ENCODE measurements at regions not wholly inside any gene's neighbourhood (a gene's known extent, or its start where the extent isn't known, plus 50 kb on each side); places are given as distances from the start of the nearest gene placed in this dataset.
"Not testable (repeated sequence)": the region's sequence is repeated elsewhere in the genome, so short reads cannot be mapped to it uniquely, and the experiment has no call there.

DNA sequence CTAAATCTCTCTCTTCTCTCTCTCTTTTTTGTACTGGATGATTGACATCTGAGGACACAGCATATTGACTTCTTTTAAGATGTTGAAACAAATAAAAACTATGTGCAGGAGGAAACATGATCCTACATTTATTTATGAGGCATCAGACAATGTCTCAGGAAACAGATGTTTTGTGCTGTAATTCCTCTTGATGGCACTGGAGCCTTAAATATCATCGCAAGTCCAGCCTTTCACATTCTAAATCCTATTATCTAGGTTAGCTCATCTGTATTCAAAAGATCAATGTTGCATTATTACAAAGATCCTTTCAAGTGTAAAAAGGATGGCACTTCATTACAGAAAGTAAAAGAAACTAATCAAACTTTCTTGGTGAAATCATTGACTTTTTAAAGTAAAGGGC lies 63.9 kb downstream of the MAT2B start:
- no peak for DNase-seq

DNA sequence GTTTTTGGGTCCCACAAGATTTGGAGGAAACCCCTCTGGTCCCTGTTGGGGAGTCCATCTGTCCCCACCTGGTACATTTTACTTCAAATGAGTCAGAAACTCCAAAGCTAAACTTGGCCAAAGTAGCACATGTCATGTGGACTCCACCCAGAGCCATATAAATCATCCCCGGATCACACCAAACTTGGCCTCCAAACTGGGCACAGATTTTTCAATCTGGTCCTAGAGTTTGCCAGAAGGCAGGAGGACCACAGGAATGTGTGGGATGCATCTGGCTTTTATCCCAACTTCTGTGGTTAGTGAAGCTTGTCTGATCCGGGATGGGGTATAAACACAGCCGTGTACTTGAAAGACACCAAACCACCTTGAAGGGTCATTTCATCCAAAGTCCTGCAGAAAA lies 66.3 kb downstream of the MAT2B start:
- DNase-seq, result no peak

DNA sequence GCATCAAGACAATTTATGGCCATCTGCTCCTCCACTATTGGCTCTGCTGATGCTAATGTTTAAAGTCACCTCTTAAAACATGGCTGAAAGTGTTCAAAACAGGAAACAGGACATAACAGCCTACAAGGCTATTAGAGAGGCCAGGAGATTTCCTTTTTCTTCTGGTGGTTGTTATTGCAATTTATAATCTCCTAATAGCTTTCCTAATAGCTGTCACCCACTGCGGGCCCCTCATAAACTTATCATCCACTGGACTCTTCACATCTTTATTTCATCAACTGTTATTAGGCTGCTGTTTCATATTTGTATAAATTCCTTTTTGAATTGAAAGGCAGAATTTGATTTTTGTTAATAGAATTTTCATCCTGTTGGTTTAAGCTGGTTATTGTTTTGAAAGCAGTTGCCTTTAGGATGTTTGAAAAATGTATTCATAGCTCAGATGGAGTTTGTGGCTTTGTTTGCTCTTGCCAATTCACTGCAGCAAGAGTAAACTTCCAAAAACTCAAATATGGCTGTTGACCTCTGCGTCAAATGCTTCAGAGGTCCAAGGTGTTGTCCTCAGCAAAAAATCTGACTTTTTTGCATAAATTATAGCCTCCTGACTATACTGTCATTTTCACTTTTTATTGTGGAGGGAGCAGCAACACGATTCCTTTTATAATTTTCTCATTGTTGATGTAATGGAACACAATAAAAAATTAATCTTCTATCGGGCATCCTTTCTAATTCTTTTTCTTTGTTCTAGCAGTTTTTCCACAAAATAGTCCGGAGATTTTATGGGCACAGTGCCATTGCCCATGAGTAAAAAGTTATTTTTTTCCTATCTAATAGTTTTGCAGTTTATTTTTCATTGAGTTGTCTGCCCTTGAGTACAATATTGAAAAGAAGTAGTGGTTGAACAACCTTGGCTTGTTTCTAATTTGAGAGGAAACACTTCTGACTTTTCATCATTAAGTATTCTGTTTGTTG lies 69.3 kb downstream of the MAT2B start:
- DNase-seq, result no peak

DNA sequence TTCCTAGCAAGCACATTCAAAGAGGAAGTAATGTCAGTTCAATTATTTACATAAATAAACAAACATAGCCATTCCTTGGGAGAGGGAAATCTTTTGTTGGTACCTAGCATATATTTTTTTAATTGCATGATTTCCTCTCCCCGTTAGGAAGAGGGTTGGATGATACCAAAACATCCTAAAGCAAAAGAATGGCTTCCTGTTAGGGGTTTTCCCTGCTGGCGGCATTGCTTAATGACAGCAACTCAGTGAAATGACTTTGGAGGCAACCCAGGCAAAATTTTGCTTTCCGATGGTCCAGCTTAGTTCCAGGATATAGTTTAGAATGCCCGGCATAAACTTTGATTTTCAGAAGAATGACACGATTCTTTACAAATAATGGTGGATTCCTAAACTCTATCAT lies 73.2 kb downstream of the MAT2B start:
- DNase-seq, result no peak

- no peak for DNase-seq
Measured at GRCh38 chr5:163579729-163580128, 74.3 kb downstream of the MAT2B start.

DNA sequence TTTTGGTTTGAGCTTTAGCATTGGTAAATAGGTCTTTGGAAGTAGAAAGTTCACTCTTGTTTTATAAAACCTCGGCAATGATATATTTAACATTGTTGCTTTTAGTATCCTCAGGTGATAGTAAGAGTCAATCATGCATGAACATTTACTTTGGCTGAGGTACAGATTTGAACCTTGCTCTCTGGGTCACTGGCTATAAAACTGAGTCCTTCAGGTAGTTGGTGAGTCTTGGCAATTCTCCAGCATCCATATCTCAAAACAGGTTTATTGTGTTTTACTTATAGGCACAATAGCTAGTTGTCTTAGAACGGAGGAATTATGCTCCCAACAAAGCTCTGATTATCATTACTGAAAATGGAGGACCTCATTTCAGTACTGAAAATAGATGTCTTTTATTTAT lies 75.1 kb downstream of the MAT2B start:
- DNase-seq, result no peak

DNA sequence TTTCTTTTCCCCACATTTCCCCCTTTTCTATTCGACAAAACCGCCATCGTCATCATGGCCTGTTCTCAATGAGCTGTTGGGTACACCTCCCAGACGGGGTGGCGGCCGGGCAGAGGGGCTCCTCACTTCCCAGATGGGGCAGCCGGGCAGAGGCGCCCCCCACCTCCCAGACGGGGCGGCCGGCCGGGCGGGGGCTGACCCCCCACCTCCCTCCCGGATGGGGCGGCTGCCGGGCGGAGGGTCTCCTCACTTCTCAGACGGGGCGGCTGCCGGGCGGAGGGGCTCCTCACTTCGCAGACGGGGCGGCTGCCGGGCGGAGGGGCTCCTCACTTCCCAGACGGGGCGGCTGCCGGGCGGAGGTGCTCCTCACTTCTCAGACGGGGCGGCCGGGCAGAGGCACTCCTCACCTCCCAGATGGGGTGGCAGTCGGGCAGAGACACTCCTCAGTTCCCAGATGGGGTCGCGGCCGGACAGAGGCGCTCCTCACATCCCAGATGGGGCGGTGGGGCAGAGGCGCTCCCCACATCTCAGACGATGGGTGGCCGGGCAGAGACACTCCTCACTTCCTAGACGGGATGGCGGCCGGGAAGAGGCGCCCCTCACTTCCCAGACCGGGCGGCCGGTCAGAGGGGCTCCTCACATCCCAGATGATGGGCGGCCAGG lies 78.2 kb downstream of the MAT2B start:
- not testable (repeated sequence) for DNase-seq

DNA sequence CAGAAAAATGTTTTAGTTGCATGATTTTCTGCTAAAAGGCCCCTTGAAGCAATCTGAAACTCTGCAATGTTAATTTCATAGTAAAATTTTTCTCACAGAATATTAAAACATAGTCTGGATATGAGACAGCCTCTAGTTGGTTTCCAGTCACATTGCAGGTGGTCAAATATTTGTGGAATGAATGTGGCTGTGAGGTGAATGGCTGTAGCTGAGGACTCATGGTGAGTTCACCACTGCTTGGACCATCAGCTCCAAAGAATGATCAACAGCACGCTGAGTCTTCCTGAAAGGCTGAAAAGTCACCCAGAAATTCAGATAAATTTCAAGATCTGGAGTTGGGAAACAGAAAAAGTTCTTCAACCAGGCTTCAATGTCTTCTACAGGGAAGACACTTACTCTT lies 79.8 kb downstream of the MAT2B start:
- DNase-seq, result peak; percentile 34

DNA sequence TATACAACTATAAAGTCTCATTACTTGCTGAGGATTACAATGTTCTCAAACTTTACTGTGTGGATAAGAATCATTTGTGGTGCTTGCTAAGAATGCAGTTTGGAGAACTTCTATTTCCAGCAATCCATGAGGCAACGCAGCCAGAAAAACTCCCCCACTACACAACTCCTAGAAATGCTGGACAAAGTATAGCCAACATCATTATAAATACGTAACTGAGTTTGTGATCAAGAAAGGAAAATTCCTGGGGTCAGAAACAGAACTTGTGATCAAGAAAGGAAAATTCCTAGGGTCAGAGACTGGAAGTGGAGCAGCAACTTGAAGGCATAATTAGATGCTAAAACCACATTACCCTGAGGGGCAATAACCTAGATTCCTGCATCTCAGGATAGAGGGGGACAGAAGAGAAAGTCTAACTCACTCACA lies 81.1 kb downstream of the MAT2B start:
- DNase-seq, result no peak

DNA sequence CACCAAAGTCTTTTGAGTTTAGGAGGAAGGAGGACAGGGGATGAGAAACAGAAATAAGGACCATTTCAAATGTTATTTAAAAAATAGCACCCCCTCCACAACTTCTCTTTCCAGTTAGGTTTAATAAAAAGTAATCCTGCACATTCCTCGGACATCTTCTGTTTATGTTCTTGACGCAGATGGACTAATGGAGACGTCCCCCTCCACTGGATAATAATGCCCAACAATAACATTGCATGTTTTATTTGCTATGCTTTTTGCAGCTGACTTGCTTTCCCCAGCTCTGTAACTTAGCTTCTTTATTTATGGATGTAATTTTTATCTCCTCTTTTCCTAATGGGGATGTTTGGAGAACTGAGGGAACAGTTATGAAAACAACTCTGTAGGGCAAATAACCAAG lies 89.5 kb downstream of the MAT2B start:
- DNase-seq, result no peak

DNA sequence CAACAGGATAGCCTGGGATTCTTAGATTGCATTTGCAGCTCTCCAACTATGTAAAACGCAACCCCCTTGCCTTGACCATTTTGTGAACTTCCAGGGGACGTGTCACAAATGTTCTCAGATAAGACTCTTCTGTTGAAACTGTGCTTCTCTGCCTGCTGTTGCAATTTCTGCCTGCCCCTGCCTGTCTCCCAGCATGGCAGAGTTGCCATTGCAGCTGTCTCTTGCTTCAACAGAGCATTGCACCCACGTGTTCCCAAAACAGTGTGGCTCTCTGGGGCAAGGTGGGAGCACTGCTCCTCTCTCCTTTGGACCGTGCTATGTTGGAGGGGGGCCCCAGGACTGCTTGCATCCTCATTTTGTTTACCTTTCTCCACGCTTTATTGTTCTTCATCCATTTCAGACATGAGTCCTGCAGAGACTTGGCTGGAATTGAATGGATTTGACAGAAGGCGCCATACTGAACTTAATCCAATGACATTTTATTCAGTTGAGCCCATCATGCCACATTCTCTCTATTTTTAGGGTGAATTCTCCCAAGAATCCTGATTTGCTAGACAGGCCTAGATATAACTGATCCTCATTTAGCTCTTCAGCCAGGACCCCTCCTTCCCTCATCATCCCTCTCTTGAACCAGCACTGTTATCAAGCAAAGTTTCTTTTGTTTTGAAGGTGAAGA lies 90.7 kb downstream of the MAT2B start:
- DNase-seq, result no peak

DNA sequence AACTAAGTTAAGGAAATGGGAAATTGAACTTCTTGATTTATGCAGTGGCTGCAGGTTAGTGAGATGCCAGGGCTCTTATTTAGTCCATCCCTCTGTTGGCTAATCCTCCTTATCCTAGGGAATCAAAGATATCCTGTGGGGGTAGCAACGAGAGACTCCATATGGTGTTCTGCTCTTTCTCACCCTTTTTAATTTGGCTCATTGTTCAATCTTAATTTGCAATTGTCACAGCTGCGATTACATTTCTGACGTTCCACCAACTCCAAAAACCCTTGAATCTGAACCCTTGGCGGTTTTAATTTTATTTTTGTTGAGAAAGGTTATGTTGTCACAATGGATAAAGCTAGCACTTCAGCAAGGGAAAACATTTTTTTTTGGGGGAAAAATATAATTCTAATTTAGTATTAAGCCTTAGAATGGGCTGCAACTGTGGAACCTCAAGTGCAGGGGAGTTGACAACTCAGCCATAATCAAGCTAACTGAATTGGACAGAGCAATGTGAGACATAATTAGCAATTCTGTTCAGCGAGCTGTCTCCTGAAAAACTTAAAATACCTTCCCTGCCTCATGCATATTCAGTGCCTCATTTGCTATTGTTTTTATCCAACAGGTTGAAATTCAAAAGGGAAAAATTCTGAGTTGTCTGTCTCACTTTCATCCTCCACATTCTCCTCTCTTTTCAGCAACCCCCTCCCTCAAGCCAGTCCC lies 91.3 kb downstream of the MAT2B start:
- no peak for DNase-seq

DNA sequence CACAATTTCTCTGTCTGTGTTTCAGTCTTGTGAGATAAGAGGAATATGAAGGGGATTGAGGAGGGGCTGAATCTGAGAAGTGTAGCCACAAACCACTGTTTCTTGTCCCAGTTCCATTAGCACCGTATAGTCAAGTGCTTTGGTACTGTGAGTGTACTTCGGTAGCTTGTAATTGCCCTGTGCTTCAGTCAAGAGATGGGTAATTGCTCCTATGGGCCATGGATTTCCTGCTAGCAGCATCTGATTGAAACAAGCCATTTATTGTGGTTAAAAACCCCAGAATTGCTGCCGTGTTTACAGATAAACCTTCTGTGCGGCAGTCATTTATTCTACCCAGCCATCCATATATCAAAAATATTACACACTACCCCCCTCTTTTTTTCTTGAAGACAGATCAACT lies 98.6 kb downstream of the MAT2B start:
- DNase-seq, result no peak

DNA sequence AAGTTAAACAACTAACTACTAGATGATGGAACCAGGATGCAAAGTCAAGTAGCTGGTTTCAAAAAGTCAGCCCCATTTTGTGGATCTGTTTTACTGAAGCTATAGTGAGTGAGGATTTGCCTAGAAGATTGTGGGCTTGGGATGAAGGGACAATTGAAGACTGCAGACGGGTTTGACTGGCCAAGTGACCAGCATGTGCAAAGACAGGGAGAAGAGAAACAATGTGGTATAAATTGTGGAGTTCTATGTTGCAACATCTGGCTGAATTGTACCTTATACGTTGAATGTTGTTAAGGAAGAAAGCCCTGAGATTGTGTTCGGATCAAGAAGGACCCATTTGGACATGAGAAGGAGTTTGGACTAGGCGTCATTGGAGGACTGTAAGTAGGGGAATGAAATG lies 101.8 kb downstream of the MAT2B start:
- DNase-seq, result no peak

- DNase-seq, result no peak
Measured at GRCh38 chr5:163608621-163609020, 103.2 kb downstream of the MAT2B start.

- no peak for DNase-seq
Measured at GRCh38 chr5:163609910-163610309, 104.5 kb downstream of the MAT2B start.

- DNase-seq, result no peak
Measured at GRCh38 chr5:163612358-163613149, 107.1 kb downstream of the MAT2B start.

- no peak for DNase-seq
Measured at GRCh38 chr5:163613150-163613442, 107.7 kb downstream of the MAT2B start.

GRCh38 chr5:163614787-163615186 lies 109.4 kb downstream of the MAT2B start:
- DNase-seq, result no peak

GRCh38 chr5:163619273-163619934 lies 114.0 kb downstream of the MAT2B start:
- DNase-seq, result no peak

DNA sequence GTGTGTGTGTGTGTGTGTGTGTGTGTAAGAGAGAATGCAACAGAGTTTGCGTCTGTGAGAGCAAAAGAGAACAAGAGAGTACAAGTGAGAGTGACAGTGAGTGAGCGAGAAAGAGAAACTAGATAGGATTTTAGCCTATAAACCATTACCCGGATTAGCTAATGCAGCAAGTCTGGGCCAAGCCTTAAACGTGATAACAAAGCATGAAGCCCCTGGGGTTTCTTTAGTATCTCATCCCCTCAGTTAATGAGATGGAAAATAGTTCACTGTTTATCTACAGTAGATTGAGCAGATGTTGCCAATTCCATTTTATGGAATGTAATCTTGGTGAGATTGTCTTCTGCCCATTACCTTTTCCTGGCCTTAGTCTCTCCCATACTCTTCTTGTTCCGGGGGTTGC lies 114.5 kb downstream of the MAT2B start:
- no peak for DNase-seq

DNA sequence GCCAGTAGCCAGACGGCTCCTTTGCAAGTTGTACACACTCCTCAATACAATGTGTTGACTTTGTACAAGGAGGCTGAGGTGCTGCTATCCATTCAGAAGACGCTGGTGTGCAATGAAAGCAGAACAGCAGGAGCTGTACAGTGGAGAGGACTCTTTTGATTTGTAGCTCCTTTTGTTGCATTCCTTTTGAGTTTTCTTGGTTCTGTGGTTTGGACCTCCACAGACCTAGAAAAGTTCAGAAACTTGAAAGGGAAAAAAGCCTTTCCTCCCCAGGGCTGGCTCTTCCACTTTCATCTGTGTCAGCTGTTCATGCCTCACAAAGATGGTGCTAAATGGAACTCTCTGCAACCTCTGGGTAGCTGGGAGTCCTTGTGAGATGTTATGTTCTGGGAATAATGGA lies 117.4 kb downstream of the MAT2B start:
- no peak for DNase-seq

All from 8988T (cell line).